A549 (cell line): ENCODE measurements at regions not wholly inside any gene's neighbourhood (a gene's known extent, or its start where the extent isn't known, plus 50 kb on each side); places are given as distances from the start of the nearest gene placed in this dataset.

ENCODE experiments used
- ATAC-seq, 2 experiments: fragments of 200-7000 bp in 1 of 2; fragments of >200 bp in 1 of 2; cut with Nextera tagmentation in 1 of 2; cut with Tn5 transposase in 1 of 2; 3 replicates each; pipeline versions ENCODE4 v1.8.0 to v1.9.1; 2018 to 2020; ENCODE audit warnings: mild to moderate bottlenecking in 1 of 2, moderate library complexity in 1 of 2
- CTCF ChIA-PET: fragments of 300-600 bp; sonication (Branson Sonifier 250); formaldehyde crosslinking; extraction: SDS; loops from one replicate; lab custom pipeline; 2021; ENCODE audit warnings: antibody characterized with exemption, inconsistent platforms; lab: Yijun Ruan, JAX
- POLR2A ChIA-PET: fragments of 350-600 bp; formaldehyde crosslinking; extraction: SDS; loops from one replicate; lab custom pipeline; 2021; ENCODE audit warnings: antibody characterized with exemption, inconsistent platforms; lab: Yijun Ruan, JAX
- DNase-seq, 2 experiments: peaks; one replicate each; pipeline versions ENCODE4 v3.0.0 to v3.0.0-alpha.2; 2011 to 2016; ENCODE audit warnings: low read depth in 1 of 2, low spot score in 1 of 2
- FAIRE-seq: peaks from 2 replicates; lab custom pipeline; 2011; peaks lifted over from hg19 to GRCh38; lab: Jason Lieb, UNC
- H3K27ac ChIP-seq, 2 experiments: fragments of >200 bp; sonication (Bioruptor Twin); formaldehyde crosslinking; 3 replicates each; pipeline ENCODE4 v1.5.1; 2016 to 2017
- H3K4me1 ChIP-seq: fragments of >200 bp; sonication (Bioruptor Twin); formaldehyde crosslinking; 3 replicates; pipeline ENCODE4 v1.6.1; 2016
- H3K4me2 ChIP-seq: fragments of >200 bp; sonication (Bioruptor Twin); formaldehyde crosslinking; 3 replicates; pipeline ENCODE4 v1.6.1; 2016
- H3K4me3 ChIP-seq: fragments of >200 bp; sonication (Bioruptor Twin); formaldehyde crosslinking; 3 replicates; pipeline ENCODE4 v1.5.1; 2016
- H3K9me3 ChIP-seq: fragments of >200 bp; sonication (Bioruptor Twin); formaldehyde crosslinking; 3 replicates; pipeline ENCODE4 v1.6.1; 2016
- CBX2 ChIP-seq: fragments of 200-600 bp; sonication (generic); IDR thresholded peaks from 2 replicates; pipeline ENCODE4 v1.6.1; 2016; ENCODE audit warnings: low read depth, mild to moderate bottlenecking, borderline replicate concordance
- CTCF ChIP-seq: fragments of >200 bp; sonication (Bioruptor Twin); formaldehyde crosslinking; IDR thresholded peaks from 3 replicates; pipeline ENCODE4 v1.5.1; 2016
- FOSB ChIP-seq: fragments of 250-450 bp; sonication (Bioruptor Pico); IDR thresholded peaks from 2 replicates; pipeline ENCODE4 v1.5.0; 2020; ENCODE audit warnings: mild to moderate bottlenecking, moderate library complexity
- FOSL2 ChIP-seq, 2 experiments: fragments of 450-650 bp in 1 of 2; fragments of >200 bp in 1 of 2; sonication (Bioruptor Twin) in 1 of 2; formaldehyde crosslinking; IDR thresholded peaks; 2 replicates each; pipeline versions ENCODE4 v1.5.0 to v1.6.1; 2016 to 2020; ENCODE audit warnings: mild to moderate bottlenecking in 1 of 2, moderate library complexity in 1 of 2
- FOXS1 ChIP-seq: fragments of 250-450 bp; sonication (Bioruptor Pico); IDR thresholded peaks from 2 replicates; pipeline ENCODE4 v1.5.0; 2020; ENCODE audit warnings: mild to moderate bottlenecking, moderate library complexity
- HOXA7 ChIP-seq: fragments of 250-450 bp; sonication (Bioruptor Pico); IDR thresholded peaks from 2 replicates; pipeline ENCODE4 v1.5.0; 2020; ENCODE audit warnings: mild to moderate bottlenecking, moderate library complexity
- HOXB13 ChIP-seq: fragments of 250-450 bp; sonication (Bioruptor Pico); IDR thresholded peaks from 2 replicates; pipeline ENCODE4 v1.5.0; 2020; ENCODE audit warnings: low read depth, mild to moderate bottlenecking, moderate library complexity
- KDM1A ChIP-seq: fragments of 200-600 bp; sonication (generic); IDR thresholded peaks from 2 replicates; pipeline ENCODE4 v1.6.1; 2016; ENCODE audit warnings: low read depth, mild to moderate bottlenecking
- MYC ChIP-seq: IDR thresholded peaks from 2 replicates; pipeline ENCODE4 v1.6.1; 2012; ENCODE audit warnings: mild to moderate bottlenecking, inconsistent platforms, low read length, improper control_type of control experiment, borderline replicate concordance
- RAD21 ChIP-seq, 2 experiments: fragments of >200 bp in 1 of 2; sonication (Bioruptor Twin) in 1 of 2; formaldehyde crosslinking in 1 of 2; IDR thresholded peaks in 1 of 2; conservative IDR thresholded peaks in 1 of 2; 2 replicates in 1 of 2; 3 replicates in 1 of 2; pipeline ENCODE4 v1.6.1; 2012 to 2018; ENCODE audit warnings: inconsistent platforms in 1 of 2
- RFX5 ChIP-seq: fragments of 450-650 bp; IDR thresholded peaks from 2 replicates; pipeline ENCODE4 v1.7.1; 2014; ENCODE audit warnings: antibody characterized with exemption, mild to moderate bottlenecking, moderate library complexity
- SMC3 ChIP-seq: fragments of >200 bp; sonication (Bioruptor Twin); formaldehyde crosslinking; IDR thresholded peaks from 3 replicates; pipeline ENCODE4 v1.6.1; 2018; ENCODE audit warnings: inconsistent platforms
- TFCP2L1 ChIP-seq: fragments of 250-450 bp; sonication (Bioruptor Pico); IDR thresholded peaks from 2 replicates; pipeline ENCODE4 v1.5.0; 2021; ENCODE audit warnings: mild to moderate bottlenecking
- ZNF302 ChIP-seq: fragments of 250-450 bp; sonication (Bioruptor Pico); IDR thresholded peaks from 2 replicates; pipeline ENCODE4 v1.9.0; 2021; ENCODE audit warnings: inconsistent platforms, mild to moderate bottlenecking, moderate library complexity
- WGBS: methylation state at CpG from one replicate; pipeline ENCODE4 v1.1.6; 2017; ENCODE audit errors: missing lambda C conversion rate; 5-methylcytosine and 5-hydroxymethylcytosine counted together
- TF ChIP-seq, protein P1 (sequence below): IDR thresholded peaks from 2 replicates; pipeline ENCODE4 v1.6.1; 2012

GRCh38 chr10:30784897-30785605 is 155.5 kb upstream of the LYZL2 start:
- no peaks in the 10 kb centered on the region for H3K9me3 ChIP-seq
- no peak for FAIRE-seq
- no peak for DNase-seq
- TF ChIP-seq RFX5 (peak; percentile 58; the same call in 1 of the 2 replicates), TFCP2L1 (CRISPR knock-in tag) (no peak)
- 91% methylated on average over 51 of the region's 63 CpGs for WGBS
- no peak overlapping the region for H3K4me2 ChIP-seq
- CTCF ChIA-PET: interaction anchor here (0.6 to 5.7 kb wide), 21 partner anchors 9 to 1032 kb away, joined by 3 to 42 read pairs (median 4); no protein-coding TSS in a partner anchor
- H3K27ac ChIP-seq: no peak overlapping the region
- H3K4me3 ChIP-seq: no peak overlapping the region
- POLR2A ChIA-PET: no interaction called here
- ATAC-seq: no peak
- no peaks in the 10 kb centered on the region for H3K4me1 ChIP-seq

DNA sequence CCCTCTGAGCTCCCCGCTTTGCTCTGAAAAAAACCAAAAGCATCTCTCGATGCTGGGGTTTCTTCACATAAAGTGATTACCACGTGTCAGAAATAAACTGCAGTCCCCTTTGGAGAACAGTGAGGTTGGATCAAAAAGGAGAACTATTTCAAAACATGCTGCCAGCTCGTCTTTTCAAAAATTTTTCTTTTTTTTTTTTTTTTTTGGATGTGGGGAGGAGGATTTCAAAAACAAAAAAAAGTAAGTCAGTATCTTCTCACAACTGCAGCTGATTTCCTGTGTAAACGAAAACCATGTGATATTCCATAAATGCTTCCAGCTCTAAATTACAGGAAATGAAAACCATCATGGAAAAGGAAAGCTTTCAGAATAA is 155.0 kb upstream of the LYZL2 start:
- ATAC-seq (no peak), FAIRE-seq (no peak), DNase-seq (no peak)
- 65% methylated on average over 5 of the region's 5 CpGs for WGBS
- TF ChIP-seq HOXB13 (CRISPR knock-in tag) (no peak), ZNF302 (CRISPR knock-in tag) (no peak), CBX2 (no peak), CTCF (no peak), FOSL2 (IDR thresholded peaks at IDR 0.05) (no peak), FOSL2 (CRISPR knock-in tag; IDR thresholded peaks at IDR 0.05) (no peak), SMC3 (no peak), KDM1A (no peak), FOSB (CRISPR knock-in tag) (no peak), HOXA7 (CRISPR knock-in tag) (no peak), FOXS1 (CRISPR knock-in tag) (no peak), MYC (no peak)
- TF ChIP-seq, protein P1, sequence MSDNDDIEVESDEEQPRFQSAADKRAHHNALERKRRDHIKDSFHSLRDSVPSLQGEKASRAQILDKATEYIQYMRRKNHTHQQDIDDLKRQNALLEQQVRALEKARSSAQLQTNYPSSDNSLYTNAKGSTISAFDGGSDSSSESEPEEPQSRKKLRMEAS: no peak
- H3K9me3 ChIP-seq: no peaks in the 10 kb centered on the region
- POLR2A ChIA-PET: interaction anchor here (0.6 kb wide), 1 partner anchor 29 kb away, joined by 3 read pairs; no protein-coding TSS in a partner anchor
- no peak overlapping the region for H3K4me3 ChIP-seq
- no peak overlapping the region for H3K27ac ChIP-seq
- no peak overlapping the region for H3K4me2 ChIP-seq
- CTCF ChIA-PET: interaction anchor here (0.6 to 5.7 kb wide), 20 partner anchors 10 to 1033 kb away, joined by 3 to 42 read pairs (median 4); no protein-coding TSS in a partner anchor
- no peaks in the 10 kb centered on the region for H3K4me1 ChIP-seq

GRCh38 chr10:30783939-30784501 is 154.5 kb upstream of the LYZL2 start:
- ChIA-PET POLR2A (interaction anchor here (0.6 kb wide), 1 partner anchor 28 kb away, joined by 3 read pairs; no protein-coding TSS in a partner anchor), CTCF (interaction anchor here (0.6 to 5.7 kb wide), 29 partner anchors 8 to 1445 kb away, joined by 3 to 42 read pairs (median 4); no protein-coding TSS in a partner anchor)
- 0 out of 3 replicates have a peak overlapping the region, but pooled peaks have one; percentile 34 for H3K4me2 ChIP-seq
- DNase-seq (peak; percentile 43 to 77), FAIRE-seq (no peak)
- H3K27ac ChIP-seq: no peak overlapping the region
- H3K9me3 ChIP-seq: no peaks in the 10 kb centered on the region
- H3K4me3 ChIP-seq: no peak overlapping the region
- H3K4me1 ChIP-seq: no peaks in the 10 kb centered on the region
- TF ChIP-seq SMC3 (peak; percentile 78), RAD21 (conservative IDR thresholded peaks at IDR 0.05 in 1 of 2, IDR thresholded peaks at IDR 0.05 in 1 of 2) (peak; percentile 86), KDM1A (no peak), CTCF (peak; percentile 77)
- TF ChIP-seq, all 56 proteins: peak for 3
- 55% methylated on average over 18 of the region's 18 CpGs for WGBS
- ATAC-seq: peak; percentile 66 to 90; a peak in 5 of 6 replicates
